ENCODE measurements at regions not wholly inside any gene's neighbourhood (a gene's known extent, or its start where the extent isn't known, plus 50 kb on each side); places are given as distances from the start of the nearest gene placed in this dataset.

- no peak overlapping the region for H3K4me3 ChIP-seq (ENCODE audit: low read depth in 1 of 2, low read length in 1 of 2)
- H3K4me1 ChIP-seq (ENCODE audit: control insufficient read depth in 1 of 2, insufficient read depth in 1 of 2, low read depth in 1 of 2, low read length in 1 of 2) = no peaks in the 10 kb centered on the region
- no peaks in the 10 kb centered on the region for H3K36me3 ChIP-seq
- H3K9me3 ChIP-seq = no peaks in the 10 kb centered on the region
- no peak for TF ChIP-seq CTCF (IDR thresholded peaks at IDR 0.05)
- H3K27ac ChIP-seq = no peak overlapping the region
- H3K27me3 ChIP-seq = no peaks in the 10 kb centered on the region
Observed at GRCh38 chr6:148110925-148111324, 231.7 kb upstream of the SASH1 start.

- no peaks in the 10 kb centered on the region for H3K9me3 ChIP-seq
- H3K27me3 ChIP-seq = no peaks in the 10 kb centered on the region
- no peak for TF ChIP-seq CTCF (IDR thresholded peaks at IDR 0.05)
- no peaks in the 10 kb centered on the region for H3K4me1 ChIP-seq (ENCODE audit: control insufficient read depth in 1 of 2, insufficient read depth in 1 of 2, low read depth in 1 of 2, low read length in 1 of 2)
- no peak overlapping the region for H3K4me3 ChIP-seq (ENCODE audit: low read depth in 1 of 2, low read length in 1 of 2)
- no peaks in the 10 kb centered on the region for H3K36me3 ChIP-seq
- no peak overlapping the region for H3K27ac ChIP-seq
Observed at GRCh38 chr6:148112851-148113319, 229.8 kb upstream of the SASH1 start.

- Histone ChIP-seq H3K4me3 (ENCODE audit: low read depth in 1 of 2, low read length in 1 of 2) (no peak overlapping the region), H3K4me1 (ENCODE audit: control insufficient read depth in 1 of 2, insufficient read depth in 1 of 2, low read depth in 1 of 2, low read length in 1 of 2) (no peaks in the 10 kb centered on the region), H3K27ac (no peak overlapping the region), H3K9me3 (no peaks in the 10 kb centered on the region), H3K36me3 (no peaks in the 10 kb centered on the region), H3K27me3 (no peaks in the 10 kb centered on the region)
- TF ChIP-seq CTCF (IDR thresholded peaks at IDR 0.05) = no peak
Observed at GRCh38 chr6:148116001-148116400, 226.6 kb upstream of the SASH1 start.

- no peak for TF ChIP-seq CTCF (IDR thresholded peaks at IDR 0.05)
- no peaks in the 10 kb centered on the region for H3K4me1 ChIP-seq (ENCODE audit: control insufficient read depth in 1 of 2, insufficient read depth in 1 of 2, low read depth in 1 of 2, low read length in 1 of 2)
- no peaks in the 10 kb centered on the region for H3K36me3 ChIP-seq
- no peaks in the 10 kb centered on the region for H3K9me3 ChIP-seq
- no peak overlapping the region for H3K27ac ChIP-seq
- H3K27me3 ChIP-seq = no peaks in the 10 kb centered on the region
- no peak overlapping the region for H3K4me3 ChIP-seq (ENCODE audit: low read depth in 1 of 2, low read length in 1 of 2)
Observed at GRCh38 chr6:148118244-148118643, 224.4 kb upstream of the SASH1 start.

GRCh38 chr6:148128014-148128730 lies 214.5 kb upstream of the SASH1 start:
- Histone ChIP-seq H3K4me3 (ENCODE audit: low read depth in 1 of 2, low read length in 1 of 2) (no peak overlapping the region), H3K27ac (no peak overlapping the region), H3K27me3 (no peaks in the 10 kb centered on the region), H3K9me3 (no peaks in the 10 kb centered on the region), H3K36me3 (no peaks in the 10 kb centered on the region), H3K4me1 (ENCODE audit: control insufficient read depth in 1 of 2, insufficient read depth in 1 of 2, low read depth in 1 of 2, low read length in 1 of 2) (no peaks in the 10 kb centered on the region)
- TF ChIP-seq CTCF (IDR thresholded peaks at IDR 0.05) = no peak

Data from neutrophil (primary cell).